ENCODE measurements at regions not wholly inside any gene's neighbourhood (a gene's known extent, or its start where the extent isn't known, plus 50 kb on each side); places are given as distances from the start of the nearest gene placed in this dataset.

GRCh38 chr4:138401334-138401733 is 159.2 kb upstream of the SLC7A11 start:
- TF ChIP-seq CTCF (IDR thresholded peaks at IDR 0.05; ENCODE audit: extremely low read depth in 1 of 2, insufficient read depth in 1 of 2, low read depth in 1 of 2, low read length in 2 of 2) (no peak), EZH2 (IDR thresholded peaks at IDR 0.05; ENCODE audit: borderline replicate concordance, low read depth, low read length, severe bottlenecking) (no peak), POLR2A (IDR thresholded peaks at IDR 0.05; ENCODE audit: low read depth, low read length) (no peak), FOS (IDR thresholded peaks at IDR 0.05; ENCODE audit: borderline replicate concordance, insufficient read depth, low read length) (no peak), POLR2AphosphoS5 (IDR thresholded peaks at IDR 0.05; ENCODE audit: insufficient read depth, low read depth, low read length) (no peak)
